ENCODE measurements at regions not wholly inside any gene's neighbourhood (a gene's known extent, or its start where the extent isn't known, plus 50 kb on each side); places are given as distances from the start of the nearest gene placed in this dataset.

DNA sequence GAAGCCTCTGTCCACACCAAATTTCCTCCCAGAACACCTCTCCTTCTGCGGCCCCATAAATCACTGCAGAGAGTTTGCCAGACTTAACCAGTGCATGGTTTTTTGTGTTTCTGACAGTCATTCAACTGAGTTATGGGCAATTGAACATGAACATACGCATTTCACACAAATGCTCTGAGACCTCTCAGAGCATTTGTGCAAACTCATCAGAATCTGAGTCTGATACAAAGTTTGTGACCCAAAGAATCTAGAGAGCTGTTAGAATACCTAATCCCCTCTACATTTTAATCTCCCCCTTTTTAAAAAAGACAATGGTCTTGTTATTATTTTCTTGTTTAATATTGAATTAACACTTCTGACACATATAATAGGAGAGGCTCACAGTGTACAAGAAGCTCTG is 416.9 kb upstream of the SMARCA2 start:
- DNase-seq, result no peak

DNA sequence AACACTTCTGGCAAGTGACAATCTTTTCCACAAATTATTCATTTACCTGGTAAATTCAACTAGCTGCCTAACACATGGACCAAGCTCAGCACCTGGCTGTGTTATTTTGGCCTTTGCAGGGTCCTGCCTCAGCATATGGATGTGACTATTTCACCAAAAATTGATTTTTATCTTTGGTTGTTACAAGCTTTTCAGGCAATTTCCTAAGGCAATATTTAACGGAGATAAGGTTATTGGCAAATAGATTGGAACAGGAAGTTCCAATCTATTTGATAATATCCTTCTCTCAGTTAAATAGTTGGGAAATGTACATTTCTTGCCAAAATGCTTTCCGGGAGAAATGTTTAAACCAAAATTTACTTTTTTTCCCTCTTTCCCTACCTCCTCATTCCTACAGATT is 415.2 kb upstream of the SMARCA2 start:
- no peak for DNase-seq

DNA sequence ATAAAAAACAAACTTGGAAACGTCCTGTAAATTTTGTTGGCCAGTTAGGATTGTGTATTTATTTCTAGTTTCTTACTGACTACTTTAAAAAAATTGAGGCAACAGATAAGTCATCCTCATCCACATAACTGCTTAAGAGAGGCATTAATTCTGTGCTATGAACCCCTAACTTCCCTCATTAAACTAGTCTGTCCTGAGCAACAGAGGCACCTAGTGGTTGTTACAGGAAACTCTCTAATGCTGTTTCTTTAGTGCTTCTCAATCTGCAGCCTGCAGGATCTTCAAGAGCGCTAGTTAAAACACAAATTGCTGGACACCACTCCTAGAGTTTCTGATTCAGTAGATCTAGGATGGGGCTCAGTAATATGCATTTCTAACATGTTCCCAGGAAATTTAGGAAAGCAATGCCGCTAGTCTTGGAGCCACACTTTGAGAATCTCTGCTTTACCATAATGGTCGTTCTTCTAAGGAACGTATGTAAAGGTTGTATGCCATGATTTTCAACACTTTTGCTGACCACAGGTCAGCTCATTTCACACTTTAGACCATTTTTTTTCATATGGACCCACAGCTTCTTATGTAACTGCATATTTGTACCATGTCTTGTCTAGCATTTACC is 410.1 kb upstream of the SMARCA2 start:
- no peak for DNase-seq

DNA sequence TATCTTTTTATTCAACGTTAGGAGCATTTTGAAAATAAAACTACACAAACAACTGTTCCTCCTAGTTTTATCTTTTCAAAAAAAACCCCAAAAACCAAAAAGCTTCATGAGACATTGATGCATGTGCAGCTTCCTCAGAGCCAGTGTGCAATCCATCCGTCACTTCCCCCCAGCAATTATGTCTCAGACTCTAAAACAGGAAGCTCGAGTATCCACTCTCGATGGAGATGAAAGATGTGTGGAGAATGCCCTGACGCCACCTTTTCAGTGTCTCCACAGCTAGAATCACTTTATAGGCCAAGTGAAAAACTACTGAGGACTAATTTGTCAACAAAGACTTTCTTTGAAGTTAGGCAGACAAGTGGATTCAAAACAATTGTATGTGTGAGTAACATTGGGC is 408.9 kb upstream of the SMARCA2 start:
- DNase-seq, result no peak

DNA sequence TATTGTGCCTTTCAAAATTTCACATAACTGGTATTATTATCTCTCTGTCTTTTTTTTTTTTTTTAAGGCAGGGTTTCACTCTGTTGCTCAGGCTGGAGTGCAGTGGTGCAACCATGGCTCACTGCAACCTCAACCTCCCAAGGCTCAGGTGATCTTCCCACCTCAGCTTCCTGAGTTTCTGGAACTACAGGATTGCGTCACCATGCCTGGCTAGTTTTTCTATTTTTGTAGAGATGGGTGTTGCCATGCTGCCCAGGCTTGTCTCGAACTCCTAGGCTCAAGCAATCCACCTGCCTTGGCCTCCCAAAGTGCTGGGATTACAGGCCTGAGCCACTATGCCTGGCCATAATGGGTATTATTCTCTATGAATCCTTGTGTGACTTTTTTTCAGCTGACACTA is 402.3 kb upstream of the SMARCA2 start:
- no peak for DNase-seq

DNA sequence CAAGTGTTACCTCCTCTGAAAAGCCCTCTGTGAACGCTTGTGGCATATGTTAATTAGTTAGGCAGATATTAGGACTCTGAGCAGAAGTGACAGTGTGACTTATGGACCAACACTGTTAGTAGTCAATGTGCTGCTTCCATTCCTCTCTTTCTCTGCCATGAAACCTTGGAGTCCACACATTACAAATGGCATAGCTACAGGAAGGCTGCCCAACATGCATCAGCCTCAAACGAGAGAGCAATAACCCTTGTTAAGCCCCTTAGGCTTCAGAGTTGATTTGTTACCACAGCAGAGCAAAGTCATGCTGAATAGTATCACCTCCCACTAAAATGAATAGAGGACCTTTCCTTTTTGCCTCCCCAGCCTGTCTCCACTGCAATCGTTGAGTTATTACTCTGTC is 397.7 kb upstream of the SMARCA2 start:
- DNase-seq, result no peak

DNA sequence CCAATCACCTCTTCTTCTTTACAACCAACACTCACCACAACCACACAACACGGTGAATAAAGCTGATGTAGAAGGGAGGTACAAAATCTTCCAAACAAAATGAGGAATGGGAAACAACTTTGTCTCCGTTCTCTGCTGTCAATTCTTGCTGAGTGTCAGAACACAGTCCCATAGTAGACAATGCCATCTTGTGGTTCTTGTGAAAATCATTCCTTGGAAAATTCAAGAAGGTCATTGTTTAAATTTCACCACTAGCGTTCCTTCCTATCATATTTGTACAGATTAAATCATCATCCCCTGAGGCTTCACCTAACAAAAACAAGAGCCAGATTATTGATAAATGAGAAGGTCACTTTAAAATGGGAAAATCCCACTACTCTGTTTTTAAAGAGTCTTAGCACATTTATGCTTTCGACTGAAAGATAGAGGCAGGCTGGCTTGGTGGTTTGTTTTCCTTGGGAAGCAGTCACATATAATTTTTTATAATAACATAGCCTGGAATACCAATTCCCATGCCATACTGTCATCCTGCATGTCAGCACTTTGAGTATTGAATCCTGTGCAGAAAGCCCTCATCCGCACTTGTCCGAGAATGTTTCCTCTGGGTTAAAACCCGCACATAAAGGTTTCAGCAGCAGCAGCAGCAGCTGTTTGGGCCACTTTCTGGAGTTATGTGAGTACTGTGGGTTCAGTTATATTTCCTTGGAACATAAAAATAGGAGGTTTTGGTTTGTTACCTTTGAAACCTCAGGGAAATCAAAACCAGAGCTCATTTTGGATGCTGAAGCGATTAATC is 395.0 kb upstream of the SMARCA2 start:
- DNase-seq, result no peak

DNA sequence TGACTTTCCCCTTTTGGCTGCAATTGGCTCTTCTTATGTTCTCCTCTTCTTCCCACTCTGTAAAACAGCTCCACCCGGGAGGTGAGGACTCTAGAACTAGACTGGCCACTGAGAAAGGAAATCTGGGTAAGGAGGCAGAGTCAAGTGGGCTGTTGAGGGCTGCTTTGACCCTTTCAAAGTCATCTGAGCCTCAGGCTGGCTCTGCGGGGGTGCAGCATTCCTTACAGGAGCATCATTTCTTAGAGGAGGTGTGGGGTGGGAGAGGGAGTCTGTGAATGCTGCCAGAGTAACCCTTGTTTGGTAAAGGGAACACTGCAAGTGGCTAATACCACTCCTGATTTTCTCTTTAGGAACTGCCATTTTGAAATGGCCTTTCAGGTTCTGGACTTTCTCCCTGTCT is 377.7 kb upstream of the SMARCA2 start:
- DNase-seq, result no peak

DNA sequence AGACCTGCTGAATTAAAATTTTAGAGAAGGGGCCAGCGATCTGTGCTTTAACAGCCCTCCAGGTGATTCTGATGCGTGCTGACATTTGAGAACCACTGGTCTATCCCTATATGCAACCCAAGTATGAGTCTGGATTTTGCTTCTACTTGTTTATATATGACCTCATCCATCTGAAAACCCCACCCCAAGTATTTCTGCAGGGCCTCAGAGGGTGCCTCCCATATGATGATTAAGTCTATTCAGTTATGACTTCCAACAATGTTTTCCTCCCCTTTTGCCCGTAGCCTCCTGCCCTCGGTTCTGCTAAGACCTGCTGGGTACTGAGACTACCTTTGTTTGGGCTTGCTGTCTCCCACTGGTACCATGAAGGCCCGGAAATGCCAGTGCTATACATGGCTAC is 376.0 kb upstream of the SMARCA2 start:
- DNase-seq, result no peak

DNA sequence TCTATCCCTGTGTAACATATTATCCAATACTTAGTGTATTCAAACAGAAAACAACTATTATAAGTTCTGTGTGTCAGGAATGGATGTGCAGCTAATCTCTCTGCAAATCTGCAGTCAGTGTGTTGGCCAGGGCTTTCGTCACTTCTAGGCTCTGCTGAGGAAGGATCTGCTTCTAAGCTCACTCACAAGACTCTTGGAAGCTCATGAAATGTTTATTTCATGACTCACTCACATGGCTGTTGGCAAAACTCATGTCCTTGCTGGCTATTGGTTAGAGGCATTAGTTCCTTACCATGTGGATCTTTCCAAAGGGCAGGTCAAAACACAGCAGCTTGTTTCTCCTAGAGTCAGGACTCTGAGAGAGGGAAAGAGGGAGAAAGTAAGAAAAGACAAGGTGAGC is 367.4 kb upstream of the SMARCA2 start:
- no peak for DNase-seq

DNA sequence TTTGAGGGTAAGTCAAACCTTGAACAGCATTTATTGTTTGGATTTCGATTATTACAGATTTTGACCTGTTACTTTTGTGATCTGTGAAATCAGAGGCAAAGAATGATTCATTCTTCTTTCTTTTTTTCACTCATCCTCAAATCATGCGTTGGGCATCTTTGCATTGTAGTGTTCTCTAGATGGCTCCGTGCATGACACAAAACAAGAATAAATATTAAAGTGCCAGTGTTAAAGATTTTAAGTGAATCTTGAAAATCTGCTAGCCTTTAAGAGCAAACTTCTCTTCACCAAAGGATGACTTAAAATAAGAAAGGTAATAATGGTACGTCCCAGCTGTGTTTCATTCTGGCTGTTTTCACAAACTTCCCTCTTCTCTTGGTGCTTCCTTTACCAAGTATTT is 361.9 kb upstream of the SMARCA2 start:
- no peak for DNase-seq

DNA sequence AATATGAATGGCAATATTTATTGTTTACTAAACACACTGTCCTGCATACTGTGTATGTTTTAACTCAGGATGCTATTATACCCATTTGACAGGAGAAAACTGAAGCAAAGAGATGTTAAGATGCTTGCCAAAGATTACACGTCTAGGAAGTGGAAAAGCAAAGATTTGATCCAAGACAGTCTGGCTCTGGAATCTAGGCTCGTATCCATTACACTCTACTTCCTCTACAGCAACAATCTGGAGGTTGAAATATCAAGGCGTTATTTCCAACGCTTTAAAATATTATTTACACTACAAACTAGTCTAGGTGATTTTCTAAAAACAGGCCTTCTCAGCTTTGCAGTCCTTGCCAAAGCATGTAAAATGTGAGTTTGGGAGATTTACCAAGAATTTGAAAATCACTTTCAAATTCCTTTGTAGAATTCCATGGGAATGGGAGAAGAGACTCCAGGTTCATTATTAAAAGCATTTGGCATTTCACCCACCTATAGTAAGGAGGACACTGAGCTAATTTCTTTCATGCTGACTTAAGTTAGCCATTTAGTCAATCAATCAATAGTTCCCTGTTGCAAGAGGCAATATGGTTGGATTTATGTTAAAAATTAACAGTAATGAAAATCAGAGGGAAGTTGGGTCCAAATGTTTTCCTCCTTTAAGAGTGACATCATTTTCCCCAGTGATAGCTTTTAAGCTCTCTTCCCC is 356.3 kb upstream of the SMARCA2 start:
- no peak for DNase-seq

DNA sequence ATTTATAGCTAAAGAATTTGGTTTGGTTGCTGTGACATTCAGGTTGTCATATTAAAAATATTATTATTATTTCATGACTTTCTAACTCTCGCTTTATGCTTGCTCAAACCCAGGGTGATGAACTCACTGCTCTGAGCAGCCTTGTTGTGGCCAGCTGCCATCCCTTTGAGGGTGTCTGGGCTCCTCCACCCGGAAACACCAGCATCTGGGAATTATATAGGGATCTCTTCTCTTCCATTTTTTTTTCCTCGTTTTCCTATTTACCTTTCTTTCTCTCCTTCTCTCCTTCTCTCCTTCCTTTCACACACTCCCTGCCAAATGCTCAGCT is 355.8 kb upstream of the SMARCA2 start:
- no peak for DNase-seq

DNA sequence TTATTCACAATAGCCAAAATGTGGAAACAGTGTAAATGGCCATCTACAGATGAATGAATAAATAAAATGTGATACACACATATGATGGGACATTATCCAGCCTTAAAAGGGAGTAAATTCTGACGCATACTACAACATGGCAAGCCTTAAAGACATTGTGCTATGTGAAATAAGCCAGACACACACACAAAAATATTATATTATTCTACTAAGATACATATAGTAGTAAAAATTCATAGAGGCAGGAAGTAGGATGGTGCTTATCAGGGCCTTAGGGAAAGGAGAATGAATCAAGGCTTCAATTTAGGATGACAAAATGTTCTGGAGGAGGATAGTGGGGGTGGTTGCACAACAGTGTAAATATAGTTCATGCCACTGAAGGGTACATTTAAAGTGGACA is 346.7 kb upstream of the SMARCA2 start:
- DNase-seq, result no peak

DNA sequence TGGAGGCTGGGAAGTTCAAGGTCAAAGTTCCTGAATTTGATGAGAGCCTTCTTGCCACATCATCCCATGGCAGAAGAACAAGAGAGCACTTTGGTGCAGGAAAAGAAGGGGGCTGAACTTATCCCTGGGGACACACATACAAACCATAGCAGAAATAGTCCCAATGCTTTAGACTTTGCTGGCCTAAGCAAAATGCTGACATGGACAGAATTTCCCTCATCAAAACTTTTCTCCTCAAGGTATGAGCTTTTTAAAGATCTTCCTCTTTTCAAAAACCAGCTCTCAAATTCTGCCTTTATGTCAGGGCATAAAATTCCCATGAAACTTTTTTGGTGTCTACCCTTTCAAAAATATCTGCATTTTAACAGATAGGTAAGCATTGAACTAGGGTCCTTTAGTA is 341.8 kb upstream of the SMARCA2 start:
- no peak for DNase-seq

DNA sequence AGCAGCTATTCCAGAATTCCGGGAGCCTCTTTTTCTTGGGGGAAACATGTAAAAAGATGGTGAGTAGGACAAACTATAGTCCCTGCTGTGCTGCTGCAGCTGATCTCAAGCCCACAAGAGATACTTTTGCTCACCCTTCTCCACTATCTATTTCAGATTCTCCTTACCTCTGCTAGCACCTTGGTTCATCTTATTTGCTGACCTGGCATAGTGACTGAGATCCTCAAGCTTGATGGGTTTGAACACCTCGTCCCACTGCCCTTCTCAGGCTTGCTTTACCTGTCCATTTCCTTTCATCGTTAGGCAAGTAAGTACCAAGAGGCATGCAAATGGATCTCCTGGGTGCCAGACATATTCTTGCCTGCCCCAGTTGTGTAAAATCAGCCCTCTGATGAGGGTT is 338.4 kb upstream of the SMARCA2 start:
- DNase-seq, result no peak

DNA sequence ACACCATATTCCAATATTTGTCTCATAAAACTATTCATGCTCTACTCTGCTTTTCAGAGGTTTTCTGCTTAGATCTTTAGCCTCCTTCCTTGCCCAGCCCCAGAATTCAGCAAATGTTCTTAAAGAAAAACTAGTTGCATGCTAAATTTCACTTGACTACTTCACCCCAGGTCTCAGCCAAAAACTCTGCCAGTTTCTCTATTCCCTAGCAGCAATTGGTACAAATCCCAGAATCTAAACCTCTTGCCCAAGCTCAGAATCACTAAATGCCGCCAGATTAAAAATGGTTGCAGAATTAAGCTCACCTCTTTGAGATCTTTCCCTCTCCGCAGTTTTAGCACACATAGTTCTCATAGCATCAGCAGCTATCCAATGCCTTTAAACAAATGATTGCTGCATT is 331.2 kb upstream of the SMARCA2 start:
- no peak for DNase-seq

DNA sequence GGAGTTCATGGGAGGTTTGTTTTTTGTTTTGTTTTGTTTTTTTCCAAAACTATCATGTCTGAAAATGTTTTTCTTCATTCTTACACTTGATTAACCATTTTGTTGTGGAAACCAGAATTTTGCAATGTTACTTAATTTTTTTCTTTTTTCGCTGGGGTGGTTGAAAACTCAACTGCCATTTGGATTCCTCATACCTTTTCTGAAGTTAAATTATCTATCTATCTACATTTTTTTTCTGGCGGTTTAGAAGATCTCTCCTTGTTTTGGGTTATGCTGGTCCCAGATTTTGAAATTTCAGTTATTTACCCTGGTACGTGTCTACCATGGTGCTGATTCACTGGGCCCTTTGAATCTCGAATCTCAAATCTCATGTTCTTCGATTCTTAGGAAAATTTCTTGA is 316.2 kb upstream of the SMARCA2 start:
- DNase-seq, result no peak

DNA sequence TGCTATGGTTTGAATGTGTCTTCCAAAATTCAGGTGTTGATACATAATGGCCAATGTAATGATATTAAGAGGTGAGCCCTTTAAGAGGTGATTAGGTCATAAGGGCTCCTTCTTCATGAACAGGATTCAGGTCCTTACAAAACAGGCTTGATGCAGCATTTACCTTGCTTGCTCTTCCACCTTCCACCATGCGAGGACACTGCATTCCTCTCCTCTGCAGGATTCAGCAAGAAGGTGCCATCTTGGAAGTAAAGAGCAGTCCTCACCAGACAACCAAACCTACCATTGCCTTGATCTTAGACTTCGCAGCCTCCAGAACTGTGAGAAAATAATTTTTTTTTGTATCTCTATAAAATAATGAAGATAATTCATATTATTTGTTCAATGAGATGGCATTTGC is 314.0 kb upstream of the SMARCA2 start:
- no peak for DNase-seq

DNA sequence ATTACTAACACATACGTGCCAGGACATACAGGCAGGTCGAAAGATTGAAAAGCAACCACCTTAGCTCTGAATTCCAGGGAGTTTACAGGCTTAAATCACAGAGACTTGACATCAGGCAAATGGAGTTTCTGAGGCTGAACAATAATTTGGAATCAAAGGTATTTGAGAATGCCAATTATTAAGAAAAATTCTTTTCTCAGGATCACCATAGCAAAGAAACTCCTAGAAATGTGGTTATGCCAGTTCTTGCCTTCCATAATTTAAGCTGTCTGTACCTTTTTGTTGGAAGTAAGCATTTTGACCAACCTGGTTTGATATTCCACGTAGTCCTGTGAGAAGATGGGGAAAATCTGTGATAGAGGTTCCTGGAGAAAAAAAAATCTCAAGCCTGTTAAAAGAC is 312.4 kb upstream of the SMARCA2 start:
- DNase-seq, result no peak

DNA sequence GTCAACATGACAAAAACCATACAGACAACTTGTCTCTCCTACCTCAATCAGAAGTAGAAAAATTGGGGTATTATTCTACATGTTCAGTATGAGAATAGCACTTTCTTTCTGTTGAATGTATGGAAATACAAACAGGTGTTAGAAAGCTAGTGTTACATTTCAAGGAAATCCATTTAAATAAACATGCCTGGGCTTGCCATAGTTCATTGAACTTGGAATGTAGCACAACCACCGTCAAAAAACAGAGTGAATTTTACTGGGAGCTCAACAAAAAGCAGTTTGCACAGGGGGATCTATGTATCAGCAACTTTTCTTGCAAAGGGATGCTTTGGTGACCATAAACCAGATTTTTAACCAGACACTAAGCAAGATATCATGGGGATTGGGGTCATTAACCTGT is 307.9 kb upstream of the SMARCA2 start:
- DNase-seq, result no peak

DNA sequence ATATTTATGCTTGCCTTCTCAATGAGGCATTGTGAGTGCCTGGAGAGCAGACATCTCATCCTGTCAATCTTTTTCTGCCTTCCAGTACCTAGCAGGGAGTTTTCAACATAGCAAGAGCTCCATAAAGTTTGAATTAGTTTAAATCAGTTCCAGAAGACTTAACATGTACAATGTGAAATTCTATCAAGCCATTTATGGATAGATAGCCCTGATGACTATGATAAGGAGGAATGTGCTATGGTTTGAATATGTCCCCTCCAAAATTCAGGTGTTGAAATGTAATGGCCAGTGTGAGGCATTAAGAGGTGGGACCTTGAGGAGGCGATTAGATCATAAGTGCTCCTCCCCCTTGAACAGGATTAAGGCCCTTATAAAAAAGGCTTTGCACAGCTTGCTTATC is 306.9 kb upstream of the SMARCA2 start:
- no peak for DNase-seq

DNA sequence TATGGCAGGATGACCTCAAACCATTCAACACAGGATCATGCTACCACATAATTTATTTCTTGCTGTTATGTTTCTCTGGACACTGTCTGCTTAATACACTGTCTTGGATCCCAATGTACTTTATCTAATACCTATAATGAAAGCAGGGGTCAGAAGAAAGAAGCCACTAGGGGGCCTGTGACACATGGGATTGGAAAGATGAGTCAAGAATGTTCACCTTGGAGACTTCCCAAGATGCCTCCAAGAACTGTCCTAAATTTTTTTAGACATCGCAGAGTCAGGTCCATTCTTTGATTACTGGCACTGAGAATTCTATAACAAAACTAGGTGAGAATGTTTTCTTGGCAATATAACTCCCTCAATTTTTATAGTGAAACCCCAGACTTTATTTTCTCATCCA is 305.8 kb upstream of the SMARCA2 start:
- no peak for DNase-seq

DNA sequence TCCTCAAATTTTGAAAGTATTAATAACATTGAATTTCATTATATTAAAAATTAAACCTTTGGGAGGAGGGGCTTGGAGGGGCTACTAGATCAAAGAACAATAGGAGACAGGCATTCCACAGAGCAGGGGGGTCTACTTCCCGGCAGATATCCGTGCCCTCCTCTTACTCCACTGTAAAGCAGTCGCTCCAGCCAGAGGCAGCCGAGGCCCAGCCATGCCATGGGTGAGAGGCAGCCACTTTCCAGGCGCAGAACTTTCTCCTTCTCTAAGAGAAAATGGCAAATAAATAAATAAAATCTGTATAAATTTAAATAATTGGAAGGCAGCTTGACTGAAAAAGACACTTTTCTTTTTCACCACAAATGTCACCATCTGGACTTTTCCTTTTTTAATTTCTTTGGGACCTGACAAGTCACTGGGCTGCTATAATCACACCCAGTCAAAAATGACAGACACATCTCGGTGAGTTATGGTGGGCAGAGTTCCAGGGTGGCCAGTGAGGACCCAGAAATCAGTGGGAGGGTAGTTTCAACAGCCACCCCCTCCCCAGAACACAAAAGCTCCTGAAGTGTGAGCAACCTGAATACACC is 302.2 kb upstream of the SMARCA2 start:
- DNase-seq, result no peak
